H9 (cell line): ENCODE measurements at regions not wholly inside any gene's neighbourhood (a gene's known extent, or its start where the extent isn't known, plus 50 kb on each side); places are given as distances from the start of the nearest gene placed in this dataset.

ENCODE experiments used
- DNase-seq: peaks from one replicate; pipeline ENCODE4 v3.0.0-alpha.2; 2017
- H2AFZ ChIP-seq: one replicate; pipeline ENCODE4 v1.6.1; 2013; ENCODE audit warnings: mild to moderate bottlenecking, low read length, control low read depth, moderate library complexity
- H2AK5ac ChIP-seq: 2 replicates; pipeline ENCODE4 v1.6.1; 2013; ENCODE audit warnings: low read length, control low read depth, mixed read lengths; ENCODE audit not compliant: insufficient read length
- H2BK120ac ChIP-seq: one replicate; pipeline ENCODE4 v1.6.1; 2013; ENCODE audit warnings: low read depth, mild to moderate bottlenecking, low read length, control low read depth, inconsistent platforms; ENCODE audit not compliant: poor library complexity, severe bottlenecking
- H2BK12ac ChIP-seq: 2 replicates; pipeline ENCODE4 v1.6.1; 2013; ENCODE audit warnings: low read length, control low read depth, mixed read lengths, low read depth; ENCODE audit not compliant: insufficient read length
- H2BK15ac ChIP-seq: 2 replicates; pipeline ENCODE4 v1.6.1; 2013; ENCODE audit warnings: low read depth, low read length, control low read depth
- H2BK20ac ChIP-seq: one replicate; pipeline ENCODE4 v1.6.1; 2013; ENCODE audit warnings: low read depth, mild to moderate bottlenecking, low read length, control low read depth, inconsistent platforms; ENCODE audit not compliant: poor library complexity, severe bottlenecking
- H2BK5ac ChIP-seq: 2 replicates; pipeline ENCODE4 v1.6.1; 2013; ENCODE audit warnings: low read length, control low read depth, mixed read lengths; ENCODE audit not compliant: insufficient read length
- H3K14ac ChIP-seq: 2 replicates; pipeline ENCODE4 v1.6.1; 2013; ENCODE audit warnings: low read length, control low read depth; ENCODE audit not compliant: insufficient read depth
- H3K18ac ChIP-seq: 2 replicates; pipeline ENCODE4 v1.6.1; 2013; ENCODE audit warnings: low read depth, mild to moderate bottlenecking, mixed read lengths, low read length, control low read depth; ENCODE audit not compliant: insufficient read length
- H3K23ac ChIP-seq: 2 replicates; pipeline ENCODE4 v1.6.1; 2013; ENCODE audit warnings: low read length, control low read depth, mixed read lengths, low read depth; ENCODE audit not compliant: insufficient read length
- H3K23me2 ChIP-seq: 2 replicates; pipeline ENCODE4 v1.6.1; 2013; ENCODE audit warnings: low read depth, mild to moderate bottlenecking, mixed read lengths, low read length, control low read depth; ENCODE audit not compliant: insufficient read length, poor library complexity, severe bottlenecking
- H3K27ac ChIP-seq: 2 replicates; pipeline ENCODE4 v1.5.1; 2013; ENCODE audit warnings: low read length, control low read depth, mixed read lengths, low read depth; ENCODE audit not compliant: insufficient read length
- H3K27me3 ChIP-seq: 2 replicates; pipeline ENCODE4 v1.6.1; 2013; ENCODE audit warnings: low read length, control low read depth, inconsistent platforms; ENCODE audit not compliant: insufficient read depth
- H3K4ac ChIP-seq: 2 replicates; pipeline ENCODE4 v1.6.1; 2013; ENCODE audit warnings: low read depth, mild to moderate bottlenecking, control low read depth, inconsistent platforms, low read length, moderate library complexity
- H3K4me1 ChIP-seq: 2 replicates; pipeline ENCODE4 v1.6.1; 2013; ENCODE audit warnings: low read length, control low read depth, inconsistent platforms; ENCODE audit not compliant: insufficient read depth
- H3K4me2 ChIP-seq: 2 replicates; pipeline ENCODE4 v1.6.1; 2013; ENCODE audit warnings: low read length, control low read depth, mixed read lengths; ENCODE audit not compliant: insufficient read length, insufficient read depth
- H3K56ac ChIP-seq: 2 replicates; pipeline ENCODE4 v1.6.1; 2013; ENCODE audit warnings: low read depth, mild to moderate bottlenecking, mixed read lengths, low read length, control low read depth; ENCODE audit not compliant: insufficient read length
- H3K79me1 ChIP-seq: 2 replicates; pipeline ENCODE4 v1.6.1; 2013; ENCODE audit warnings: low read depth, mild to moderate bottlenecking, moderate library complexity, low read length, control low read depth, inconsistent platforms; ENCODE audit not compliant: insufficient read depth, poor library complexity, severe bottlenecking
- H3K79me2 ChIP-seq: 2 replicates; pipeline ENCODE4 v1.6.1; 2013; ENCODE audit warnings: low read length, control low read depth, inconsistent platforms; ENCODE audit not compliant: insufficient read depth
- H3K9ac ChIP-seq: 2 replicates; pipeline ENCODE4 v1.6.1; 2013; ENCODE audit warnings: low read length, control low read depth, mixed read lengths; ENCODE audit not compliant: insufficient read length; ENCODE audit errors: extremely low read depth
- H3K9me3 ChIP-seq: one replicate; pipeline ENCODE4 v1.6.1; 2013; ENCODE audit warnings: low read depth, low read length, inconsistent platforms; ENCODE audit not compliant: control insufficient read depth
- H3T11ph ChIP-seq: one replicate; pipeline ENCODE4 v1.6.1; 2013; ENCODE audit warnings: mild to moderate bottlenecking, low read length, control low read depth, inconsistent platforms
- H4K20me1 ChIP-seq: one replicate; pipeline ENCODE4 v1.6.1; 2013; ENCODE audit not compliant: control insufficient read depth, insufficient read length, insufficient read depth
- H4K5ac ChIP-seq: 2 replicates; pipeline ENCODE4 v1.6.1; 2013; ENCODE audit warnings: low read depth, mild to moderate bottlenecking, mixed read lengths, low read length, control low read depth; ENCODE audit not compliant: insufficient read length
- H4K8ac ChIP-seq: replicated peaks from 2 replicates; pipeline ENCODE4 v1.6.1; 2013; ENCODE audit warnings: low read length, control low read depth, mixed read lengths, low read depth; ENCODE audit not compliant: insufficient read length
- H4K91ac ChIP-seq: 2 replicates; pipeline ENCODE4 v1.6.1; 2013; ENCODE audit warnings: low read depth, mild to moderate bottlenecking, moderate library complexity, mixed read lengths, low read length, control low read depth; ENCODE audit not compliant: insufficient read length
- H3K27ac Mint-ChIP-seq, 3 experiments: 2 replicates in 2 of 3; 3 replicates in 1 of 3; pipeline ENCODE4 v1.8.0; 2020 to 2021; ENCODE audit warnings: mixed read lengths in 3 of 3, mild to moderate bottlenecking in 1 of 3, moderate library complexity in 1 of 3
- H3K27me3 Mint-ChIP-seq: 2 replicates; pipeline ENCODE4 v1.8.0; 2021; ENCODE audit warnings: low read depth, mild to moderate bottlenecking, moderate library complexity, mixed read lengths
- H3K36me3 Mint-ChIP-seq, 3 experiments: 2 replicates in 2 of 3; 3 replicates in 1 of 3; pipeline ENCODE4 v1.8.0; 2020 to 2021; ENCODE audit warnings: low read depth in 3 of 3, mixed read lengths in 3 of 3; ENCODE audit not compliant: insufficient read depth in 1 of 3
- H3K4me1 Mint-ChIP-seq, 2 experiments: 2 replicates each; pipeline ENCODE4 v1.8.0; 2020; ENCODE audit warnings: mixed read lengths in 2 of 2
- H3K4me3 Mint-ChIP-seq, 2 experiments: 2 replicates in 1 of 2; 3 replicates in 1 of 2; pipeline ENCODE4 v1.8.0; 2020 to 2021; ENCODE audit warnings: mild to moderate bottlenecking in 2 of 2, mixed read lengths in 2 of 2, moderate library complexity in 1 of 2
- H3K9me3 Mint-ChIP-seq, 2 experiments: 2 replicates in 1 of 2; 3 replicates in 1 of 2; pipeline ENCODE4 v1.8.0; 2020; ENCODE audit warnings: mild to moderate bottlenecking in 2 of 2, mixed read lengths in 2 of 2, moderate library complexity in 1 of 2
- WGBS: extraction: QIAGEN DNeasy Blood & Tissue Kit; methylation state at CpG from one replicate; pipeline ENCODE4 v1.1.7; 2013; ENCODE audit warnings: missing lambda C conversion rate, low lambda C conversion rate, mixed read lengths; ENCODE audit not compliant: insufficient read length; ENCODE audit errors: extremely low coverage; 5-methylcytosine and 5-hydroxymethylcytosine counted together
- TF ChIP-seq, protein P1 (sequence below): fragments of 200-600 bp; sonication (generic); conservative IDR thresholded peaks from 3 replicates; pipeline ENCODE4 v1.8.0; 2021; ENCODE audit warnings: antibody characterized with exemption, mild to moderate bottlenecking

DNA sequence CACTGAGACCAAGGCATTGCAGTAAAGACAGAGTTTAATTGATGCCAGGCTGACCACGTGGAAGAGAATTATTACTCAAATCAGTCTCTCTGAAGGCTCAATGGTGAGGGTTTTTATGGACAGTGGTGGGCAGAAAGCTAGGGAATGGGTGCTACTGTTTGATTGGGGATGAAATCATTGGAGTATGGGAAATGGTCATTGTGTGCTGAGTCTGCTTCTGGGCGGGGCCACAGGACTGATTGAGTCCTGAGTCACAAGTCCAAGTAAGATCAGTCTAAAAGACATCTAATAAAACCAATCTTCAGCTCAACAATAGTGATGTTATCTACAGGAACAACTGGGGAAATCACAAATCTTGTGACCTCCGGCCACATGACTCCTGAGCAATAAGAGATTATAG is 868.4 kb downstream of the SORCS3 start:
- H2AK5ac ChIP-seq, result no peak overlapping the region
- H3K79me1 ChIP-seq, result no peaks in the 10 kb centered on the region
- no peaks in the 10 kb centered on the region for H3K9me3 ChIP-seq
- no peak overlapping the region for H2BK15ac ChIP-seq
- no peaks in the 10 kb centered on the region for H3K27me3 ChIP-seq
- H3K27ac ChIP-seq, result no peak overlapping the region
- TF ChIP-seq, protein P1, sequence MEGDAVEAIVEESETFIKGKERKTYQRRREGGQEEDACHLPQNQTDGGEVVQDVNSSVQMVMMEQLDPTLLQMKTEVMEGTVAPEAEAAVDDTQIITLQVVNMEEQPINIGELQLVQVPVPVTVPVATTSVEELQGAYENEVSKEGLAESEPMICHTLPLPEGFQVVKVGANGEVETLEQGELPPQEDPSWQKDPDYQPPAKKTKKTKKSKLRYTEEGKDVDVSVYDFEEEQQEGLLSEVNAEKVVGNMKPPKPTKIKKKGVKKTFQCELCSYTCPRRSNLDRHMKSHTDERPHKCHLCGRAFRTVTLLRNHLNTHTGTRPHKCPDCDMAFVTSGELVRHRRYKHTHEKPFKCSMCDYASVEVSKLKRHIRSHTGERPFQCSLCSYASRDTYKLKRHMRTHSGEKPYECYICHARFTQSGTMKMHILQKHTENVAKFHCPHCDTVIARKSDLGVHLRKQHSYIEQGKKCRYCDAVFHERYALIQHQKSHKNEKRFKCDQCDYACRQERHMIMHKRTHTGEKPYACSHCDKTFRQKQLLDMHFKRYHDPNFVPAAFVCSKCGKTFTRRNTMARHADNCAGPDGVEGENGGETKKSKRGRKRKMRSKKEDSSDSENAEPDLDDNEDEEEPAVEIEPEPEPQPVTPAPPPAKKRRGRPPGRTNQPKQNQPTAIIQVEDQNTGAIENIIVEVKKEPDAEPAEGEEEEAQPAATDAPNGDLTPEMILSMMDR, result no peak
- peaks cover 5 to 7% of the 10 kb centered on the region in 2 experiments; a peak in 3 of 4 replicates for H3K4me1 Mint-ChIP-seq
- no peak overlapping the region for H3T11ph ChIP-seq
- no peak overlapping the region for H3K23ac ChIP-seq
- no peak overlapping the region for H3K27ac Mint-ChIP-seq
- no peak overlapping the region for H2BK120ac ChIP-seq
- no peak overlapping the region for H2BK20ac ChIP-seq
- H3K4me1 ChIP-seq, result no peaks in the 10 kb centered on the region
- H3K4me3 Mint-ChIP-seq, result no peak overlapping the region
- no peaks in the 10 kb centered on the region for H4K20me1 ChIP-seq
- H3K56ac ChIP-seq, result no peak overlapping the region
- H3K4ac ChIP-seq, result no peak overlapping the region
- no CpG with 5 or more reads among the region's 3 CpGs for WGBS
- no peak overlapping the region for H4K8ac ChIP-seq
- no peaks in the 10 kb centered on the region for H3K79me2 ChIP-seq
- no peak overlapping the region for H3K9ac ChIP-seq
- no peak overlapping the region for H2BK5ac ChIP-seq
- no peak overlapping the region for H2BK12ac ChIP-seq
- H4K5ac ChIP-seq, result no peak overlapping the region
- no peaks in the 10 kb centered on the region for H3K27me3 Mint-ChIP-seq
- no peak overlapping the region for H4K91ac ChIP-seq
- H2AFZ ChIP-seq, result no peak overlapping the region
- no peak for DNase-seq
- no peak overlapping the region for H3K14ac ChIP-seq
- H3K23me2 ChIP-seq, result no peaks in the 10 kb centered on the region
- H3K36me3 Mint-ChIP-seq, result no peaks in the 10 kb centered on the region
- H3K18ac ChIP-seq, result no peak overlapping the region
- no peak overlapping the region for H3K4me2 ChIP-seq
- no peaks in the 10 kb centered on the region for H3K9me3 Mint-ChIP-seq
